ENCODE measurements at regions not wholly inside any gene's neighbourhood (a gene's known extent, or its start where the extent isn't known, plus 50 kb on each side); places are given as distances from the start of the nearest gene placed in this dataset.

DNA sequence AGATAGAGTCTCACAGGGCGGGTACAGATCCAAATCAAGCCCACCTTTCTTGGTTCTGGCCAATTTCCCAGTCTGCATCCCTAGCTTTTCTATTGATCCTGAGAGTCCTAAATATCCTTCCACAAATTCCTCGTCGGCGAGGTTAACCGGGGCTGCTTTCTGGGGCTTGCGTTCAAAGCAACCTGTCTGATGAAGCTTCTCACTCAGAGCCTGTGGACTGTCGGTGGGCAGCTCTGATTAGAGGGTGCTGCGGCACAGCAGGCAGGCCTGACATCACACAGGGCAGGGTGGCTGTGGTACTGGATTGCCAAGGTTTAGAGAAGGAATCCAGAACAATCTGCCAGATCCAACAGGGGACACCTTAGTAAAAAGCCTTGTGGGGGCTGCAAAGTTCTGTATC is 338.0 kb upstream of the ZMIZ1 start:
- FAIRE-seq: no peak

DNA sequence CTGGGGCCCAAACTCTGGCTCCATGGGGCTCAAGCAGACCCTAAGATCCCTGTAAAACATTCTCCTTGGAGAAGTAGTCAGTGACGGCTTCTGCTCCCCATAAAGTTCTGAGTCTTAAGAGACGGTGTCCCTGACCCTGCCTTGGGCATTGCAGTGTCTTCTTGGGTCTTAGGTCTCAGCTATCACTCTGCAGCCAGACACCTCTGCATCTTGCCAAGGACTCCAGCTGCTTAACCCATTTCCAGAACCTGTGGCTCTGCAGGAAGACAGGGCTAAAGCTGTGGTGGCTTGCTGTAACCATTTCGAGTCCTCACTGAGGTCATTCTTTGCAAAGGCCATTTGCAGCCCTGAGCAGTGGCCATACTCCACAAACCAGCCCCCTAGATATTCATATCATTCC is 337.1 kb upstream of the ZMIZ1 start:
- FAIRE-seq: no peak

DNA sequence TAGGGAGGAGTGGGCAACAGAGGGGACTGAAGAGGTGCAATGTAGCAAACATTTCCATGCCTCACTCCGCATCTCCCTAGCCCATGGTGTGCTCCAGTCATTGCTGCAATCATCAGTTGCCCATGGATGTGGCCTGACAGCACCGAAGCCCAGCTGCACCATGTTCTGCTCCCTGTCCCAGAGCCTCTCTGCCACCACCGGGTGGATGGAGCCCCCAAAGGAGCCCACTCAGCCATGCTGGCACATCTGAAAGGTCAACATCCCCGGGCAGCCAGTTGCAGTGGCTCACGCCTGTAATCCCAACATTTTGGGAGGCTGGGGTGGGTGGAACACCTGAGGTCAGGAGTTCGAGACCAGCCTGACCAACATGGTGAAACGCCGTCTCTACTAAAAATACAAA is 336.4 kb upstream of the ZMIZ1 start:
- FAIRE-seq: no peak

DNA sequence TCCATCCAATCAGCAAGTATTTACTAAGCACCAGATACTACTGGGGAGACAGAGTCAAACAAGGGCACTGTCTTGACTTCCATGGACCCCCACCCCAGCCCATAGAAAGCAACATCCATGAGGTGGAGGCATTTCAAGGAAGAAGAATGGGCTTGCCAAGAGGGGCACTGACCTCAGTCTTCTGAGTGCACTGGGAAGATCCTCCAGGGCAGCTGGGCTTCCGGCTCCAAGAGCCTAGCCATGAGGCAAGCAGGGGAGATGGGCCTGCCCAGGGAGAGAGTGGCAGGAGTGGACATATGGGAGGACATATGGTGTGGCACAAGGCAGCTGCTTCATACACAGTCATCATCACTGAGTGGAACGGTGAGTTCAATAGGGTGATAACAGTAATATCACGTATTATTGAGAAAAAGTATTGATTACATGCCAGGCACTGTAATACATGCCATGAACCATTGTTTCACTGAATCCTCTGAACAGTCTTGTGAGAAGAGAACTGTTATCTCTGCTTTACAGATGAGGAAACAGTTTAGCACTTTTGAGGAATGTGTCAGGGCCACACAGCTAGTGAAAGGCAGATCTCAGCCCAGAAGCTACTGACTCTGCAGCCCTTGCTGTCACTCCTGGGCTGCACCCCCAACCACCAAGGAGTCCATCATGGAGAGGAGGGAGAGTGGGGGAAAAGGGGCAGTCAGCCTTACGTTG is 331.7 kb upstream of the ZMIZ1 start:
- no peak for FAIRE-seq

DNA sequence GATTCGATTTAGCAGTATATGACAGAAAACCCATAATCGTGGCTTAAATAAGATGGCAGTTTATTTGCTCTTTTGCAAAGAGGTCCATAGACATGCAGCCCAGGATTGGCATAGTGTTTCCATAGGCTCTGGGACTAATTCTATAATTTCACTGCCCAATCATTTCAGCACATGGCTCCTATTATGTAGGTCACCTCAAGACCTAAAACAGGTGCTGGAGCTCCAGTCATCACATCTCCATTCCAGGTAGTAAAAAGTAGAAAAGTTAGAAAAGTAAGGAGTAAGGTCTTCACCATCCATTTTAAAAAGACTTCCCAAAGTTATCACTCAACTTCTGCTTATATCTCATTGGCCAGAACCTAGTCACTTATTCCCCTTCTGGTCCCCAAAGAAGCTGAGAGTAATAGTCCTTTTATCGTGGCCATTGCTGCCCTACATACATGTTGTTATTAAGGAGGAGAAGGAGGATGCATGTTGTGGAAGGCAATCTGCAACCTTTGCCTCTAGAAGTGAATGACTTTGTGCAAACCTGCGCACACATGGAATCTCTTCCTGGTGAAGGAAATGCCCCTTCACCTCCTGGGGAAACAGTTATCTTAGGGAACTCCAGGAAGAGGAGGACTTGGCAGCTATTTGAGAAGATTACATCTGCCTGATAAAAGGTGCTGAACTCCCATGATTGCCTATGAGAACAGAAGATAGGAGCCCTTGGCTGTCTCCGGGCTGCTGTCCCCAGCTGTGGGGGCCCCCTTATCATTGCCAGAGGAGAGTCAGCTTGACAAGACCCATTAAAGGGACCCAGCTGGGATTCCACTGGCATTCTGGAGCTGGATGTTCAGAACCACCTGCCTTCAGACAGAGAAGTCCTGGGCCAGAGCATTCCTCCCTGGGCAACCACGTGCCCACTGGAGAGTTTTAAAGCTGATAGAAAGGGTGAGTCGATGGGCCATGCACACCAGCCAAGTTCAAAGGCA is 330.6 kb upstream of the ZMIZ1 start:
- no peak for FAIRE-seq

DNA sequence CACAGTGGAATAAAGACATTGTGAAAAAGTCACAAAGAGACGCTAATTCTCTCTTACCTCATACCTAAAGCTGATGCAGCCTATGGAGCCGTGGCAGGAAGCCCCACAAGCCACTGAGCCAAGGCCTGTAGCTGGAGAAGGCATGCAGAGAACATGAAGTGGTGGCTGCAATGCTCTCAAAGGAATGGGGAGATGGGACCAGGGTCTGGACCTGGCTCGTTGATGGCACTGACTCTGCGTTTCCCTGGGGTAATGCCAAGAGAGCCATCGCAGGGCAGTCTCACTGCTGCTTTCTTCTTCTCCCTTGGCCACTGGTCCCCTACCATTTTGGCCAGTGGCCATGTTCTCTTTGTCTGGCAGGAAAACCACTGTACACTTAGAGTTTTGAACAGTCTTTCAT is 329.9 kb upstream of the ZMIZ1 start:
- FAIRE-seq: no peak

DNA sequence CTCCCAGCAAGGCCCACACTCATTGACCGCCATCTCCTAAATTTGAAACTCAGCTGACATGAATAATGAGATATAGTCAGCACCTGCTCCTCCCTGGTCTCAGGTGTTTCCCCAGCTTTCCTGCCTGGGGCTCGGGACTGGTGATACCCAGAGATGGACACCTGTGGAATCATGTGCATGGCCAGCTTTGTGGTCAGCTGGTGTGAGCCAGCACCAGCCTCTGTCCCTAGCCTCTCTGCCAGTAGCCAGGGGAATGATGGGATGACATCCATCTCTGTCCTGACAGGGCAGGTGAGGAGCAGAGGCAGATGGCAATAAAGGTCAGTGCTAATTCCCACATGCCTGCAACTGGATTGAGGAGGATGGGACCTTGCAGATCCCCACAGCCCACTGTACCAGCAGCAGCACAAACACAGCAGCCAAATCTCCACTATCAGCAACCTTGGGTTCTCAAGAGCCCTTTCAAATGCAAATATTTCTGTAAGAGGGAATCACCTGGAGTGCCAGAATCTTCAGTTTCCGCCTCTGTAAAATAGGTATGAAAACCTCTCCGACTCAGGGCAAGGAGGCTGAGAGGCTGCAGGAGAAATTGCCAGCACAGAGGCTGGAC is 329.2 kb upstream of the ZMIZ1 start:
- FAIRE-seq: no peak

DNA sequence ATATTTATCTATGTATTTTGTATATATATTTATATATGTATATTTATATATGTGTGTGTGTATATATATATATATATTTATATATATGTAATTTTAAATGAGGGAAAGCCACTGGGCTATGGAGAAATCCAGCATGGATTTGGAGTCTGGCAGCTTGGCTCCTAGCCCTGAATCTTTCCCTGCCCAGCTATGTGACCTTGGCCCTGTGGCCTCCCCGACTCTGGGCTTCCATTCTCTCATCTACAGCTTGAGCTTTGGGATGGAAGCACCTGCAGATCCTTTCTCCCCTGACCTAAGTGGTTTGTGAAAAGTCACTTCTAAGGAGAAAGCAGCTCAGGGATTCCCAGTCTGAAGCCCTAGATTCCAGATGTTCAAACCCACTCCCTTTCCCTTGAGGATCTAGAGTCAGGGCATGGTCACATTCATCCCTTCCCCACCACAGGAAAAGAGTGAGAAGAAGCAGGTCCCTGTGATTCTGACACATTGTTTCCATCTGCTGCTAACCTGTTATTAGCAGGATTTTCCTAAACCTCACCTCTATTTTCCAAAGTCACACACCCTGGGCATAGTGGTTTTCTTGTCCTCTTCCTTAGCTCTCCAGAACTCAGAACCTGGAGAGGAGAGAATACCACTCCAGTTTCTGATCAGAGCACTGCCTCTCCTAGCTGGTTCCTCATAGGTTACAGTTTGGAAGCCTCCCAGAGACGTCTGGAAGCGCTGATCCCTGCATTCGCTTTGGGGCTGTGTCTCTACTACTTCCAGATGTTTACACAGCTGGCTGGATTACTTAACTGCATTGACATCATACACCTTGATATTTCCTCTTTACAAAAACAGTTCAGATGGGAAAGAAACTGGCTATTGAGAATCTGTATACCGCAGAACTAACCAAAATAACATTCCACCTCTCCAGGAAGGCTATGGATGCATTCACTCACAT is 327.5 kb upstream of the ZMIZ1 start:
- no peak for FAIRE-seq

DNA sequence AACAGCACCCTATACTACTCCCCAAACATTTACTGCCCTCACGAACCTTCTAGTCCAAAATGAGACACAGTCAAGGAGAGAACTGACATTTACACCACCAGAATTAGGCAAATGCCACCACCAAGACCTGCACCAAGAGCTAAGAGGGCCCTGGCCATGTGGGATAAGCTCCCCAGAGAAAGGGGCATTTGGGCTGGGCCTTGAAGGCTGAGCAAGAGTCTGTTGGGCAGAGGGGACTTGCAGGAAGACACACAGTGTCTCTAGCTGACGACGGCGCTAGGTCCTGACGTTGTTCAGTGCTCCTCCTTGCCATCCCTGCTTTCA is 326.4 kb upstream of the ZMIZ1 start:
- FAIRE-seq: no peak

DNA sequence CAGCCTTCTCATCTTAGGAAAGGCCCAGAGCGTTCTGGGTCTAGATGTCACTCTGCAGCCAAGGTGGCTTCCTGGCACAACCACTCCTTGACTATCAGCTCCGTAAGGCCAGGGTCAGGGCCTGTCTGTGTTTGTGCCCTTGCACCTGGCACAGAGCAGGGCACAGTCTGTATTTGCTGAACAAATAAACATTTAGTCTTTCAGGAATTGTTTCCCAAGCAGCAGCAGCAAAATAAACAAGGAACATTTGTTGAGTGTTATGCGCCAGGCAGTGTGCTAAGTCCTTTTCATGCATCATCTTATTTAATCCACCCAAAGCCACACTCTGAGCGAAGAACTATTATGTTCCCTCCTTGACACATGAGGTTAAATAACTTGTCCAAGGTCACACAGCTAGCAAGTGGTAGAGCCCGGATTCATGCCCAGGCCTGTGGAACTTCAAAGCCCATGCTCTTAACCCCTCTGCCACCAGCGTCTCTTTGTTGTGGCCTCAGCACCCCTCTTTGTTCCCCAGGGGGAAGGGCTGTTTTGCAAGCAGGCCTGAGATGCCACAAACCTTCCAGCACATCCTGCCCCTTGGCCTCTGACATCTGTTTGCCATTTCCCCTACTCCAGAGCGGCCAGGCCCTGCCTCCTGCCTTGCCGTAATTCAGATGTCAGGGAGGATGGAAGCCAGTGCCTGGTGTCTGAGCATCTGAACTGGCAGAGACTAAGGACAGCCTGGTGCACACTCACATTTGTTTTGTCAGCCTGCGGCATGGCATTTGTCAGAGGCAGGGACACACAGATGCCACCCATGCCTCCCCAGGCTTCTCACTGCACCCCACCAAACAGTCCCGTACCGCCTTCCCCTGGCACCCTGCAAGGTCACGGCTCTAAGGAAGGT is 325.8 kb upstream of the ZMIZ1 start:
- no peak for FAIRE-seq

DNA sequence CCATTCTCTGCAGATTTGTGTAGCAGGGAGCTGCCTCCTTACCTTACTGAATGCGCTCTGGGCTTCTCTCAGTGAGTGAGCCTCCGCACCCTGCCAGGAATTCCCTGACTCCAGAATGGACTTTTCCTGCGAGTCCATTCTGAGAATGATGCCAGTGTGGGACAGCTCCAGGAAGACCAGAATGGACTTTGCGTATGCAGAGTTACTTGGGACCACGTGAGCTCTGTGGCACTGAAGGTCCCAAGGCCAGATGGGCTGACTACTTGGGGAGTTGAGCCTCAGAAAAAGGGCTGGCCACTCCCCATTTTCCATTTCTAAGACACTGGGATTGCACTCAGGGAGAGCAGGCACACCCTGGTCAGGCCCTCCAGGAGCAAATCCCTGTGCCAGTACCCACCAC is 324.7 kb upstream of the ZMIZ1 start:
- FAIRE-seq: no peak

DNA sequence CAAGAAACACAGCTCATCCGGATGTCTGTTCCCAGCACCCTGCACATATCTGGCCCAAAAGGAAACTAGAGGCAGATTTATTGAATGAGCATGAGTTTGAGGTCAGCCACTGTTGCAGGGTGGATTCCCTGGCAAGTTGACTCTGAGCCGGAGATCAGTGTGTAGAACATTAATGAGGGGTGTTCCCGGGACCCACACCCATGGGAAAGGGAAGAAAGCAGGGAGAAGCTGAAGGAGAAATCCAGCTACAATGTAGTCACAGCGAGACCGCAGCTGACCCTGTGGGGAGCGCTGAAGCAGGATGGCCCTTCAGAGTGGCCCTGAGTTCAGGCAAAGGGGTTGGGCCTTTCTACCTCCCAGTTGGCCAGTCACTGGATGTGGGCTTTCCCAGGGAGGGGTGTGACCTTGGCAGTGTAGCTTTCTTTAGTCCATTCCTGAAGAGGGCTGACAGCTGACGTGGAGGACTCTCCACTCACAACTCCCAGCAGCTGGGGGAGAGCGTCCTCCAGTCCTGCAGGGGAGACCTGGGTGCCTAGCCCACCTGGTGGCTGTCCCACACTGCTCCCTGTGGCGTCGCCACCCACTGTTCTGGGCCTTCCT is 324.2 kb upstream of the ZMIZ1 start:
- FAIRE-seq: no peak

DNA sequence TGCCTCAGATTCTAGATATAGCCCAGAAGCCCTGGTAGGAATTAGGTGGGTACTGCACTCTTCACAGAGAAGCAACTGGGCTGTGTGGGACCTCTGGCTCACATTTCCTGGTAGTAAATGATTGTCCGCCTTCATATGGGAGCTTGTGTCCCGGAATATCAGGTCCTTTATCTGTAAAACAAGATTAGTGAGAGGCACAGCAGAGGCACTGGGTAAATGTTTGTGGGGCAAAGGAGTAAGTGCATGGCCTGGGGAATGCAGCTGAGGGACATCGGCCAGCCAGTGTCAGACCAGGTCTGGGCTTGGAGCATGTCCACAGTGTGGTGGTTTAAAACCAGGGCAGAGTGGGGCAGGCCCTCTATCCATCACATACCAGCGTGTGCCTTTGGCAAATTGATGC is 323.3 kb upstream of the ZMIZ1 start:
- FAIRE-seq: no peak

DNA sequence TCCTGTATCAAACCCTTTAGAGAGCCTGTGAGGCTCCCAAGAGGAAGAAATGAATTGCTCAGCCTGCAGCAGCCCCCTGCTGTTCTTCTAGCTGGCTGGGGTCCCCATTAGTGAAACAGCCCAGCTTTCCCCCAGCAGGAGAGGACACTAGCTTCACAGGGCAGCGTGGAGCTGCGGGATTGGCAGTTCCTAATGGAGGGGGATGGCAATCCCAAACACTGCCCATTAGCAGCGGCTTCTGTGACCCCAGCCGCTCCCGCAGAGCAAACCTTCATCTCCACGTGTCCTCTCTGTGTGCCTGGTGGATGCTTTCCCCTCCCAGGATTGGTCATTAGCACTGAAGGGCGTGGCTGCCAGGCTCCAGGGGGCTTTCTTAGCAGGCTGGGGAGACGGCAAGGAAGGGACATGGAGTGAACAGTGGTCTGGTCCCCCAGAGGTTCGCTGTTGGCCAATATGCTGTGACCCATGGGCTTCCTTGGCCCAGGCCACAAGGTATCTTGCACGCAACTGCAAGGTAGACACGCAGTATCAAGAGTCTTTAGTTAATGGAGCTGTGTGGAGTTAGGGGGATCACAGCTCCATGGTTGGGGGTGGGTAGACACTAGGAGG is 322.5 kb upstream of the ZMIZ1 start:
- no peak for FAIRE-seq

DNA sequence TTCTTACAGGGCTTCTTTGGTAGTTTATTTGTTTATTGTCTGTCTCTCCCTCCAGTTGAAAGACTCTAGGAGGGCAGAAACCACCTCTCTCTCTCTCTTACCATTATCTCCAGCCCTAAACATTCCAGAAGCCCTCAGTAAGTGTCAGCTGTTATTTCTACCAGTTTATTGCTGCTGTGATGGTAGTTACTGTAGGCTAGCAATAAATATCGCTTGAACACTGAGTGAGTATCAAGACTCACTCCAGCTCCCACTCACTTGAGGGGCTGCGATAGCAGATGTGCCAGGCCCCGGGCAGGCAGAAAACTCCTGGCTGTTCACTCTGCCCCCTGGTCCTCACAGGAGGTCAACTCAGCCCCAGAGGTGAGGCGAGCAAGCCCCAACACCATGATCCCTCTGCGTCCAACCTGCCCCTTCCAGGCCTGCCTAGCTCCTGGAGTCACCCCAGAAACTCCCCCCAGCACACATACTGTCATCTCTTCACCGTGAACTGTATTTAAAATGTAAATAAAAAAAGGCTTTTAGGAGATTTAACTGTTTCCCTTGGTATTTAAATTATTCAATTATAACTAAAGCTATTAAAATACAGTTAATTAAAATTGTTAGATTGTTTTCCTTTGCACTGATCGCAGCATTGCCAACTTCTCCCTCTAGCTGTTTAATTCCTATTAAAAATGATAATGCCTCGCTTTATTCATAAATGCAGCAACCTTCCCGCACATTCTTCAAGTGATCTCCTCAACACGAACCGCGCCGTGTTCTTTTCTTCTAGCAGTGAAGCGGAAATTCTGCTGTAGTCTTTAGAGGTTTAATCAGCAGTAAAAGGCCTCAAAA is 321.1 kb upstream of the ZMIZ1 start:
- FAIRE-seq: no peak

DNA sequence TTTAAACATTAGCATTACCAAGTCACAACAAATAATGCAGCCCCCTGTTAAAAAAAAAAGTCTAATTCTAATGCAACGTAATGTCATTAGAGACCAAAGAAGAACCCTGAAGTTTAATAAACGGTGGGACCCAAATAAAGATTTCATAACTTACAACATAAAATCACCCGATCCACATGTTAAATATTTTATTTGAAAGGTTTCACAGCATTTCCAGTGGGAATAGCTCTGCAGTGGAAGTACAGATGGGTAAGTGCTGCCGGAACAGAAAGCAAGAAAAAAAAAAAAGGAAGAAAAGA is 320.6 kb upstream of the ZMIZ1 start:
- FAIRE-seq: no peak

DNA sequence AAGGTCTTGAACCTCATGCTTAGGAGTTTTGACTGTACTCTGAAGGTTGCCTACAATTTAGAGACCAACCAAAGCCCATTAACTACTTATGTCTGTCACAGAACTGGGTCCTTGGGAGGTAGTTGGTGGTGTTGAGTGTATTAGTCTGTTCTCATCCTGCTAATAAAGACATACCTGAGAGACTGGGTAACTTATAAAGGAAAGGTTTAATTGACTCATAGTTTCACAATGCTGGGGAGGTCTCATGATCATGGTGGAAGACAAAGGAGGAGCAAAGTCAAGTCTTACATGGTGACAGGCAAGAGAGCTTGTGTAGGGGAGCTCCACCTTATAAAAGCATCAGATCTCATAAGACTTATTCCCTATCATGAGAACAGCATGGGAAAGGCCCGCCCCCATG is 319.6 kb upstream of the ZMIZ1 start:
- no peak for FAIRE-seq

DNA sequence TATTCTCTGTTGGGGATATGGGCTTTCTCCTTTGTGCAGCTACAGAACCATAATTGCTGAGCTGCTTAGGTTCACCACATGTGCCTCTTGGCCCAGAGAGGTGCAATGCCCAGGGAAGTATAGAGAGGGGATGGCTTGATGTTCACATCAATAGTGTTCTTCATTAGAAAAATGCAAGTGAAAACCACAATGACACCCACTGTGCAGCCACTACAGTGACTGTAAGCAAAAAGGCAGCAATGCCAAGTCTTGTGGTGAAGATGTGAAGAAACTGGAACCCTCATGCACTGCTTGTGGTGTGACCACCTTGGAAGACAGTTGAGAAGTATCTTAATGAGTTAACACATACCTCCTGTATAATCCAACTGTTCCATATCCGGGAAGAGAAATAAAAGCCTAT is 318.9 kb upstream of the ZMIZ1 start:
- FAIRE-seq: no peak

DNA sequence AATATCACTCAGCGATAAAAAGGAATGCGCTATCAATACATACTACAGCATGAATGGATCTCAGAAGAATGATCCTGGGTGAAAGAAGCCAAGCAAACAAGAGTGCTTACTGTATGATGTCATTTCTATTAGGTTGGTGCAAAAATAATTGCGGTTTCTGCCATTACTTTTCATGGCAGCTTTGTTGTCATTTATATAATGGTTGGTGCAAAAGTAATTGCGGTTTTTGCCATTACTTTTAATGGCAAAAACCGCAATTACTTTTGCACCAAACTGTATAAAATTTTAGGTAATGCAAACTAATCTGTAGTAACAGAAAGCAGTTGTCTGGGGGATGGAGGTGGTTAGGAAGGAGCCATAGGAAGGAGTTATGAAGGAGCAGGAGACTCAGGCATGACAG is 318.3 kb upstream of the ZMIZ1 start:
- no peak for FAIRE-seq

DNA sequence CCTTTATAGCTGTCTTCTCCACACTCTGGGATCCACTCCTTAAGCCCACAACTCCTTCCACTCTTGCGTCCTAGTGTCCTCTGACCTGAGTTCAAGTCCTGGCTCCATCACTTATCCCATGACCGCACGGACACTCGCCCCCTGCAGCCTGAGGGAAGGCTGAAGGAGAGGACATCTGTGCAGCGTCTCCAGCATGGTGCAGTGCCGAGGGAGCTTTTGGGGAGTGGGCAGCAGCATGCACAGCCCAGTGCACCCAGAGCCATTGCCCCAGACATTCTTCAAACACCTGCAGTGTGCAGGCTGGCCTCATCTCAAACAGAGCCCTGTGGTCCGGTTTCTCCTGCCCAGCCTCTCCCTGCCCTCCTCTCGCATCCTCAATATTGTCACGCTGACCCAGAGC is 317.1 kb upstream of the ZMIZ1 start:
- no peak for FAIRE-seq
